ENCODE measurements at regions not wholly inside any gene's neighbourhood (a gene's known extent, or its start where the extent isn't known, plus 50 kb on each side); places are given as distances from the start of the nearest gene placed in this dataset.

- TF ChIP-seq POLR2AphosphoS5 (IDR thresholded peaks at IDR 0.05; ENCODE audit: low read depth, low read length) (no peak), TAF1 (IDR thresholded peaks at IDR 0.05; ENCODE audit: borderline replicate concordance, insufficient read depth, low read length) (no peak), FOXP2 (optimal IDR thresholded peaks at IDR 0.05; ENCODE audit: borderline replicate concordance, extremely low read depth, extremely low read length, insufficient read depth) (no peak), SIN3A (IDR thresholded peaks at IDR 0.05; ENCODE audit: borderline replicate concordance, insufficient read depth, low read length) (no peak)
- TF ChIP-seq, protein P1, sequence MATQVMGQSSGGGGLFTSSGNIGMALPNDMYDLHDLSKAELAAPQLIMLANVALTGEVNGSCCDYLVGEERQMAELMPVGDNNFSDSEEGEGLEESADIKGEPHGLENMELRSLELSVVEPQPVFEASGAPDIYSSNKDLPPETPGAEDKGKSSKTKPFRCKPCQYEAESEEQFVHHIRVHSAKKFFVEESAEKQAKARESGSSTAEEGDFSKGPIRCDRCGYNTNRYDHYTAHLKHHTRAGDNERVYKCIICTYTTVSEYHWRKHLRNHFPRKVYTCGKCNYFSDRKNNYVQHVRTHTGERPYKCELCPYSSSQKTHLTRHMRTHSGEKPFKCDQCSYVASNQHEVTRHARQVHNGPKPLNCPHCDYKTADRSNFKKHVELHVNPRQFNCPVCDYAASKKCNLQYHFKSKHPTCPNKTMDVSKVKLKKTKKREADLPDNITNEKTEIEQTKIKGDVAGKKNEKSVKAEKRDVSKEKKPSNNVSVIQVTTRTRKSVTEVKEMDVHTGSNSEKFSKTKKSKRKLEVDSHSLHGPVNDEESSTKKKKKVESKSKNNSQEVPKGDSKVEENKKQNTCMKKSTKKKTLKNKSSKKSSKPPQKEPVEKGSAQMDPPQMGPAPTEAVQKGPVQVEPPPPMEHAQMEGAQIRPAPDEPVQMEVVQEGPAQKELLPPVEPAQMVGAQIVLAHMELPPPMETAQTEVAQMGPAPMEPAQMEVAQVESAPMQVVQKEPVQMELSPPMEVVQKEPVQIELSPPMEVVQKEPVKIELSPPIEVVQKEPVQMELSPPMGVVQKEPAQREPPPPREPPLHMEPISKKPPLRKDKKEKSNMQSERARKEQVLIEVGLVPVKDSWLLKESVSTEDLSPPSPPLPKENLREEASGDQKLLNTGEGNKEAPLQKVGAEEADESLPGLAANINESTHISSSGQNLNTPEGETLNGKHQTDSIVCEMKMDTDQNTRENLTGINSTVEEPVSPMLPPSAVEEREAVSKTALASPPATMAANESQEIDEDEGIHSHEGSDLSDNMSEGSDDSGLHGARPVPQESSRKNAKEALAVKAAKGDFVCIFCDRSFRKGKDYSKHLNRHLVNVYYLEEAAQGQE (IDR thresholded peaks at IDR 0.05; ENCODE audit: insufficient read depth in 1 of 2, low read depth in 2 of 2, low read length in 2 of 2) = no peak
Observed at GRCh38 chr3:76346690-76347089, 561.3 kb upstream of the ZNF717 start.

GRCh38 chr3:76349715-76350480 lies 564.5 kb upstream of the ZNF717 start:
- no peak for TF ChIP-seq TAF1 (IDR thresholded peaks at IDR 0.05; ENCODE audit: borderline replicate concordance, insufficient read depth, low read length)
- TF ChIP-seq, protein P1 (IDR thresholded peaks at IDR 0.05; ENCODE audit: insufficient read depth in 1 of 2, low read depth in 2 of 2, low read length in 2 of 2) = no peak
- no peak for TF ChIP-seq SIN3A (IDR thresholded peaks at IDR 0.05; ENCODE audit: borderline replicate concordance, insufficient read depth, low read length)
- TF ChIP-seq FOXP2 (optimal IDR thresholded peaks at IDR 0.05; ENCODE audit: borderline replicate concordance, extremely low read depth, extremely low read length, insufficient read depth) = no peak
- TF ChIP-seq POLR2AphosphoS5 (IDR thresholded peaks at IDR 0.05; ENCODE audit: low read depth, low read length) = no peak

DNA sequence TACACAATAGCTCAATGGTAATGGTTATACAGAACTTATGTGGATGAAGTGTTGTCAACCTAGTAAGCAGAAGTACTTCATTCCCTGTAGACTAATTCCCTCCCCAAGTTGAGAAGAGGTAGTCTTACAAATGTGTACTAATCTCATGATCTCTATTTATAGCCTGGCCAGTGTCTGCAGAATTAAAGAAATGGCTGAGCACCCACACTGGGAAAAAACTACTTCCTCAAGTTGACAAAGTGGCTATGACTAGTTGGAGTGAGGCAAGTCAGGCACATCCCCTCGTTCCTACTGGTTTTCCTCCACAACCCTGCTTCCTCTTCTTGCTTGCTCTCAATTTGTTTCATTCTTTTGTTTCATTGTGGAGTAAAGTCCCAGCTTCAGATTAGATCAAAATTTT lies 566.7 kb upstream of the ZNF717 start:
- TF ChIP-seq, protein P1 (IDR thresholded peaks at IDR 0.05; ENCODE audit: insufficient read depth in 1 of 2, low read depth in 2 of 2, low read length in 2 of 2) = no peak
- no peak for TF ChIP-seq FOXP2 (optimal IDR thresholded peaks at IDR 0.05; ENCODE audit: borderline replicate concordance, extremely low read depth, extremely low read length, insufficient read depth)
- no peak for TF ChIP-seq TAF1 (IDR thresholded peaks at IDR 0.05; ENCODE audit: borderline replicate concordance, insufficient read depth, low read length)
- no peak for TF ChIP-seq SIN3A (IDR thresholded peaks at IDR 0.05; ENCODE audit: borderline replicate concordance, insufficient read depth, low read length)
- no peak for TF ChIP-seq POLR2AphosphoS5 (IDR thresholded peaks at IDR 0.05; ENCODE audit: low read depth, low read length)

DNA sequence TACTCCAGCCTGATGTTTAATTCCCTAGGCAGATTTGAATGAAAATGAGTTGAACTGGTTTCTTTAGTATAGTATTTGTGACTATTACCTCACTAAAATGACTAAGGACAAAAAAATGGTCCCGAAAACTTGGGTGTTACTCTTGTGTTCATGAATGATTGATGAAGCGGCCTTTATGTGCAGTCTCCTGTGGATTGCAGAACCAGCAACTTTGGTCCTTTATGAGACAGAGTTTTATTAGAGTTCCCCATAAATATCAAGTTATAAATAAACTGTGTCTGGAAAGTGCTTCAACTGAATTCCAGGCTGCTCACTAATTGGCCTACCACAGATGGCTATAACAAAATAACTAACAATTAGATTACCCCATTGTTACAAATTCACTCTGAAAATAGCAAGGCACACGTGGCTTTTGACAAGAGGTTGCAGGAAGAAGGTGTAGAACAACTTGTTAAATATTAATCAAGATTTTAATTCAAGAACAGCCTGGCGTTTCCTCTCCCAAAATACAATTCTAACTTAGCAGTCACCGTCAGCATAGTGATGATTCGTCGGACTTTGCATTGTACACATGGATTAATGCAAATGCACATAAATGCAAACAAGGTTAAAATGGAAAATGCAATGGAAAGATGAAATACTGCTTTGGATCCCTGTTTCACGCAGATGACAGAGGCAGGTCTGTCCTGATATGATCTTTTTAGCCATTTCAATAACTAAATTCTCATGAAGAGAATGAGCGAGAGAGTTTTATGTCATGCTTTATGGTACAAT lies 567.3 kb upstream of the ZNF717 start:
- no peak for TF ChIP-seq TAF1 (IDR thresholded peaks at IDR 0.05; ENCODE audit: borderline replicate concordance, insufficient read depth, low read length)
- no peak for TF ChIP-seq POLR2AphosphoS5 (IDR thresholded peaks at IDR 0.05; ENCODE audit: low read depth, low read length)
- no peak for TF ChIP-seq FOXP2 (optimal IDR thresholded peaks at IDR 0.05; ENCODE audit: borderline replicate concordance, extremely low read depth, extremely low read length, insufficient read depth)

- TF ChIP-seq TAF1 (IDR thresholded peaks at IDR 0.05; ENCODE audit: borderline replicate concordance, insufficient read depth, low read length) (no peak), POLR2AphosphoS5 (IDR thresholded peaks at IDR 0.05; ENCODE audit: low read depth, low read length) (no peak), FOXP2 (optimal IDR thresholded peaks at IDR 0.05; ENCODE audit: borderline replicate concordance, extremely low read depth, extremely low read length, insufficient read depth) (no peak), SIN3A (IDR thresholded peaks at IDR 0.05; ENCODE audit: borderline replicate concordance, insufficient read depth, low read length) (no peak)
- TF ChIP-seq, protein P1 (IDR thresholded peaks at IDR 0.05; ENCODE audit: insufficient read depth in 1 of 2, low read depth in 2 of 2, low read length in 2 of 2) = no peak
Observed at GRCh38 chr3:76353683-76354082, 568.3 kb upstream of the ZNF717 start.
